ENCODE measurements at regions not wholly inside any gene's neighbourhood (a gene's known extent, or its start where the extent isn't known, plus 50 kb on each side); places are given as distances from the start of the nearest gene placed in this dataset.

DNA sequence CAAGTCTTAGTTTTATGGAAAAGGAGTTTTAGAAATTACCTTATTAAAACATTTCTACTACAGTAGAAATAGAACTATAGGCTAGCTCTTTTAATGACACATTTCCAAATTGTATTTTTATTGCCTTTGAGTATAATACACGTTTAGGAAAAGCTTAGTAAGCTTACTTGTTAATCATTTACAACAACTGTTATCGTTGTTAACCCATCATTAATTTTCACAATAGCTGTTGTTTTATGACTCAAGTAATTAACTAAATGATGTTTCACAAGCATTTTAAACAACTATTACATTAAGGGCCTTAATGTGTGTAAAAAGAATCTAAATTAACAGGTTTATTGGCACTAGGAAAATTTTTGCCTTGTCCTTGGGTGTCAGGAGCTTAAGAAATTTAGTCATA lies 120.5 kb upstream of the THRB start:
- H3K36me3 ChIP-seq (ENCODE audit: control insufficient read depth, insufficient read depth, low read length) = no peaks in the 10 kb centered on the region
- H2AFZ ChIP-seq (replicated peaks; ENCODE audit: low read length, poor library complexity) = no peak overlapping the region
- no peak for ATAC-seq (ENCODE audit: low read depth)
- no peak overlapping the region for H3K4me3 ChIP-seq (ENCODE audit: insufficient read depth, low read depth, low read length)
- H4K8ac ChIP-seq (ENCODE audit: low read depth in 2 of 2, low read length in 2 of 2) = no peak overlapping the region
- H2BK15ac ChIP-seq (ENCODE audit: low read depth, low read length) = no peak overlapping the region
- H3K27ac ChIP-seq (ENCODE audit: insufficient read depth, low read length) = no peak overlapping the region
- in situ Hi-C loops (cut with MboI; ENCODE audit: low sequenced_read_pairs) (no loop called here), dilution Hi-C loops (cut with HindIII; ENCODE audit: low sequenced_read_pairs, unreplicated experiment) (no loop called here), intact Hi-C loops (cut with micrococcal nuclease) (no loop called here)
- H4K20me1 ChIP-seq (ENCODE audit: insufficient read depth, low read length) = no peaks in the 10 kb centered on the region
- H3K56ac ChIP-seq (ENCODE audit: extremely low read depth, insufficient read depth, low read length) = no peak overlapping the region
- no peak overlapping the region for H4K91ac ChIP-seq (ENCODE audit: insufficient read depth, low read depth, low read length)
- ChIA-PET CTCF (no interaction called here), POLR2A (ENCODE audit: unreplicated experiment) (no interaction called here)
- no CpG with 5 or more reads among the region's 2 CpGs for WGBS, 2 experiments (ENCODE audit: extremely low coverage in 2 of 2, insufficient read length in 1 of 2)
- no peak overlapping the region for H2BK120ac ChIP-seq (ENCODE audit: low read depth, low read length)
- no peak overlapping the region for H3K9ac ChIP-seq (ENCODE audit: low read depth, low read length)
- H3K9me1 ChIP-seq (ENCODE audit: insufficient read depth, low read length) = no peaks in the 10 kb centered on the region
- H3K18ac ChIP-seq (ENCODE audit: low read depth, low read length) = no peak overlapping the region
- H3K4ac ChIP-seq (ENCODE audit: low read depth, low read length) = no peak overlapping the region
- TF ChIP-seq, protein P1, sequence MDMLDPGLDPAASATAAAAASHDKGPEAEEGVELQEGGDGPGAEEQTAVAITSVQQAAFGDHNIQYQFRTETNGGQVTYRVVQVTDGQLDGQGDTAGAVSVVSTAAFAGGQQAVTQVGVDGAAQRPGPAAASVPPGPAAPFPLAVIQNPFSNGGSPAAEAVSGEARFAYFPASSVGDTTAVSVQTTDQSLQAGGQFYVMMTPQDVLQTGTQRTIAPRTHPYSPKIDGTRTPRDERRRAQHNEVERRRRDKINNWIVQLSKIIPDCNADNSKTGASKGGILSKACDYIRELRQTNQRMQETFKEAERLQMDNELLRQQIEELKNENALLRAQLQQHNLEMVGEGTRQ (IDR thresholded peaks at IDR 0.05; ENCODE audit: low read depth, low read length) = no peak
- TF ChIP-seq RCOR1 (IDR thresholded peaks at IDR 0.05; ENCODE audit: insufficient replicate concordance, low read length) (no peak), MXI1 (IDR thresholded peaks at IDR 0.05; ENCODE audit: borderline replicate concordance, low read depth, low read length) (no peak), RAD21 (IDR thresholded peaks at IDR 0.05; ENCODE audit: low read length) (no peak), MAFK (IDR thresholded peaks at IDR 0.05; ENCODE audit: low read depth, low read length) (no peak)
- no peak overlapping the region for H2AK9ac ChIP-seq (replicated peaks; ENCODE audit: low read depth, low read length, poor library complexity)
- no peak for DNase-seq
- H3K79me1 ChIP-seq (ENCODE audit: low read depth in 1 of 2, low read length in 2 of 2) = no peaks in the 10 kb centered on the region
- H2BK20ac ChIP-seq (ENCODE audit: low read depth, low read length) = no peak overlapping the region
- no peak overlapping the region for H2AK5ac ChIP-seq (ENCODE audit: low read depth, low read length)
- H3K4me2 ChIP-seq (ENCODE audit: low read depth, low read length) = no peak overlapping the region
- H3K4me1 ChIP-seq (ENCODE audit: control insufficient read depth, insufficient read depth, low read length) = no peaks in the 10 kb centered on the region
- H3K23ac ChIP-seq (ENCODE audit: low read depth, low read length) = no peak overlapping the region
- no peak overlapping the region for H3K14ac ChIP-seq (replicated peaks; ENCODE audit: low read depth, low read length)
- H3K9me3 ChIP-seq (ENCODE audit: control insufficient read depth, insufficient read depth, low read length) = no peaks in the 10 kb centered on the region
- no peaks in the 10 kb centered on the region for H3K27me3 ChIP-seq (ENCODE audit: control insufficient read depth, insufficient read depth, low read length)
- H2BK5ac ChIP-seq (ENCODE audit: low read depth, low read length, poor library complexity, severe bottlenecking) = no peak overlapping the region
- no peak overlapping the region for H4K5ac ChIP-seq (ENCODE audit: low read depth, low read length)
- BruUV-seq (replicated peaks) = no TSS peak
